Esophagus squamous epithelium (tissue), 4 donors: ENCODE measurements at regions not wholly inside any gene's neighbourhood (a gene's known extent, or its start where the extent isn't known, plus 50 kb on each side); places are given as distances from the start of the nearest gene placed in this dataset.

Experiments
- CTCF ChIP-seq, 6 experiments: fragments of 450-650 bp in 4 of 6; fragments of 200-600 bp in 2 of 6; sonication (generic) in 2 of 6; IDR thresholded peaks; one replicate each; pipeline ENCODE4 v1.5.1; 2016 to 2019; ENCODE audit warnings: antibody characterized with exemption in 6 of 6, mild to moderate bottlenecking in 4 of 6, moderate library complexity in 4 of 6
- POLR2A ChIP-seq, 4 donors: fragments of 450-650 bp; IDR thresholded peaks; one replicate each; pipeline ENCODE4 v1.6.1; 2017; ENCODE audit warnings: antibody characterized with exemption in 4 of 4, mild to moderate bottlenecking in 4 of 4, moderate library complexity in 3 of 4

GRCh38 chr4:98786866-98787265, 128.5 kb upstream of the TSPAN5 start:
- no peak for TF ChIP-seq CTCF (IDR thresholded peaks at IDR 0.05)
- TF ChIP-seq POLR2A (IDR thresholded peaks at IDR 0.05): no peak
